ENCODE measurements at regions not wholly inside any gene's neighbourhood (a gene's known extent, or its start where the extent isn't known, plus 50 kb on each side); places are given as distances from the start of the nearest gene placed in this dataset.

- TF ChIP-seq POLR2A (IDR thresholded peaks at IDR 0.05; ENCODE audit: low read depth) (no peak), CTCF (IDR thresholded peaks at IDR 0.05) (no peak)
Measured at GRCh38 chr20:22824077-22824476, 211.0 kb upstream of the SSTR4 start.
